ENCODE measurements at regions not wholly inside any gene's neighbourhood (a gene's known extent, or its start where the extent isn't known, plus 50 kb on each side); places are given as distances from the start of the nearest gene placed in this dataset.

- no peak for TF ChIP-seq ZNF324 (tag by site-specific recombination; IDR thresholded peaks at IDR 0.05)
- TF ChIP-seq ZBTB8A (tag by site-specific recombination; IDR thresholded peaks at IDR 0.05): no peak
Measured at GRCh38 chr15:35993196-35993595, 447.2 kb upstream of the DPH6 start (continued).

GRCh38 chr15:35994876-35995275 is 448.9 kb upstream of the DPH6 start:
- H3K27ac ChIP-seq (ENCODE audit: extremely low read depth, low read depth, low read length): no peak overlapping the region
- no peak overlapping the region for H3K4me3 ChIP-seq (ENCODE audit: low read depth, low read length)
- H3K36me3 ChIP-seq (ENCODE audit: control insufficient read depth in 2 of 2, insufficient read depth in 1 of 2, low read length in 2 of 2): no peaks in the 10 kb centered on the region
- ChIA-PET POLR2A (no interaction called here), CTCF (no interaction called here)
- no peaks in the 10 kb centered on the region; the same call in 1 of the 2 replicates for H3K4me1 ChIP-seq (ENCODE audit: control insufficient read depth, insufficient read depth, low read length)
- H3K9me3 ChIP-seq (ENCODE audit: control insufficient read depth, insufficient read depth, low read depth, low read length): no peaks in the 10 kb centered on the region
- no peak for TF ChIP-seq ZNF555 (tag by site-specific recombination; conservative IDR thresholded peaks at IDR 0.05)
- no peak for TF ChIP-seq ZNF37A (tag by site-specific recombination; IDR thresholded peaks at IDR 0.05)
- no peak for TF ChIP-seq REST (tag by site-specific recombination; IDR thresholded peaks at IDR 0.05)
- no peak for TF ChIP-seq PRDM1 (tag by site-specific recombination; IDR thresholded peaks at IDR 0.05)
- TF ChIP-seq ZNF610 (tag by site-specific recombination; IDR thresholded peaks at IDR 0.05; ENCODE audit: borderline replicate concordance): no peak
- TF ChIP-seq RBAK (tag by site-specific recombination; IDR thresholded peaks at IDR 0.05): no peak
- TF ChIP-seq ZNF488 (tag by site-specific recombination; IDR thresholded peaks at IDR 0.05): no peak
- no peak for TF ChIP-seq OVOL3 (tag by site-specific recombination; IDR thresholded peaks at IDR 0.05)
- TF ChIP-seq SCRT1 (tag by site-specific recombination; IDR thresholded peaks at IDR 0.05; ENCODE audit: borderline replicate concordance): no peak
- no peak for TF ChIP-seq ZBTB44 (tag by site-specific recombination; IDR thresholded peaks at IDR 0.05)
- no peak for TF ChIP-seq ZNF548 (tag by site-specific recombination; IDR thresholded peaks at IDR 0.05)
- no peak for TF ChIP-seq ZNF560 (tag by site-specific recombination; IDR thresholded peaks at IDR 0.05; ENCODE audit: borderline replicate concordance)
- no peak for TF ChIP-seq ZNF239 (tag by site-specific recombination; IDR thresholded peaks at IDR 0.05)
- TF ChIP-seq ZNF704 (tag by site-specific recombination; IDR thresholded peaks at IDR 0.05): no peak
- TF ChIP-seq ZNF175 (tag by site-specific recombination; IDR thresholded peaks at IDR 0.05): no peak
- TF ChIP-seq SP7 (tag by site-specific recombination; IDR thresholded peaks at IDR 0.05): no peak
- TF ChIP-seq ZNF776 (tag by site-specific recombination; IDR thresholded peaks at IDR 0.05; ENCODE audit: borderline replicate concordance): no peak
- no peak for TF ChIP-seq ZNF791 (tag by site-specific recombination; IDR thresholded peaks at IDR 0.05)
- TF ChIP-seq TCF7L2 (IDR thresholded peaks at IDR 0.05; ENCODE audit: borderline replicate concordance, low read depth, low read length): no peak

Data from HEK293 (cell line).